ENCODE measurements at regions not wholly inside any gene's neighbourhood (a gene's known extent, or its start where the extent isn't known, plus 50 kb on each side); places are given as distances from the start of the nearest gene placed in this dataset.

DNA sequence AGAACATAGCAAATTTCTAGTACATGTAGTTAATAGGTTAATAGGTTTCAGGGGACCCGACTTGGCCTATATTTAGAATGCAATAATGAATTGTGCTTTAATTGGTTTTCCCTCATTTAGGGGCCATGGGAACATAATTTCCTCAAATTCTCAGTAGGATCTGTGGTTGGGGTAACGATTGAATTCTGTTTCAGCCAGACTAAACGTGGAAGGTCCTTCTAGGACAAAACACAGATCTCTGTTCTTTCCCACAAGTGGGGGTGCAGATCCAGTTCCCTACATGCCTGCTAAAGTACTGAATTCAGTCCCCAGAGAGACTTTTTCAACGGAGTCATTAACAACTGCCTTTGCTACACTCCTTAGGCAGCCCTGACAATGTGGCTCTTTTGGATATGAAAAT lies 50.7 kb upstream of the AGBL1 start:
- TF ChIP-seq POLR2A (IDR thresholded peaks at IDR 0.05): no peak
- TF ChIP-seq, protein P1, sequence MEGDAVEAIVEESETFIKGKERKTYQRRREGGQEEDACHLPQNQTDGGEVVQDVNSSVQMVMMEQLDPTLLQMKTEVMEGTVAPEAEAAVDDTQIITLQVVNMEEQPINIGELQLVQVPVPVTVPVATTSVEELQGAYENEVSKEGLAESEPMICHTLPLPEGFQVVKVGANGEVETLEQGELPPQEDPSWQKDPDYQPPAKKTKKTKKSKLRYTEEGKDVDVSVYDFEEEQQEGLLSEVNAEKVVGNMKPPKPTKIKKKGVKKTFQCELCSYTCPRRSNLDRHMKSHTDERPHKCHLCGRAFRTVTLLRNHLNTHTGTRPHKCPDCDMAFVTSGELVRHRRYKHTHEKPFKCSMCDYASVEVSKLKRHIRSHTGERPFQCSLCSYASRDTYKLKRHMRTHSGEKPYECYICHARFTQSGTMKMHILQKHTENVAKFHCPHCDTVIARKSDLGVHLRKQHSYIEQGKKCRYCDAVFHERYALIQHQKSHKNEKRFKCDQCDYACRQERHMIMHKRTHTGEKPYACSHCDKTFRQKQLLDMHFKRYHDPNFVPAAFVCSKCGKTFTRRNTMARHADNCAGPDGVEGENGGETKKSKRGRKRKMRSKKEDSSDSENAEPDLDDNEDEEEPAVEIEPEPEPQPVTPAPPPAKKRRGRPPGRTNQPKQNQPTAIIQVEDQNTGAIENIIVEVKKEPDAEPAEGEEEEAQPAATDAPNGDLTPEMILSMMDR (IDR thresholded peaks at IDR 0.05): no peak

Measured in uterus (tissue), 2 donors.